ENCODE measurements at regions not wholly inside any gene's neighbourhood (a gene's known extent, or its start where the extent isn't known, plus 50 kb on each side); places are given as distances from the start of the nearest gene placed in this dataset.
"Not testable (repeated sequence)": the region's sequence is repeated elsewhere in the genome, so short reads cannot be mapped to it uniquely, and the experiment has no call there.

- Histone ChIP-seq H3K36me3 (ENCODE audit: control insufficient read depth in 4 of 4, insufficient read depth in 4 of 4, low read length in 3 of 4) (no peaks in the 10 kb centered on the region), H3K9me3 (ENCODE audit: control extremely low read depth in 1 of 5, control insufficient read depth in 4 of 5, insufficient read depth in 2 of 5, low read depth in 1 of 5, low read length in 4 of 5) (no peaks in the 10 kb centered on the region), H3K27me3 (replicated peaks in 2 of 5; ENCODE audit: control insufficient read depth in 4 of 5, insufficient read depth in 5 of 5, low read length in 4 of 5) (peaks cover 23 to 39% (median 36%) of the 10 kb centered on the region in 5 experiments), H3K4me3 (ENCODE audit: control insufficient read depth in 1 of 7, extremely low read depth in 1 of 7, insufficient read depth in 4 of 7, low read depth in 2 of 7, low read length in 6 of 7) (no peak overlapping the region), H3K27ac (ENCODE audit: insufficient read depth in 1 of 2, low read depth in 1 of 2, low read length in 2 of 2, poor library complexity in 1 of 2, severe bottlenecking in 2 of 2) (no peak overlapping the region), H3K4me1 (ENCODE audit: control extremely low read depth in 1 of 4, control insufficient read depth in 4 of 4, insufficient read depth in 4 of 4, low read length in 3 of 4) (peaks cover 0 to 4% (median 0%) of the 10 kb centered on the region in 4 experiments)
- ChIA-PET CTCF (no interaction called here), POLR2A (no interaction called here)
- WGBS (ENCODE audit: insufficient coverage), result 100% methylated on average over 1 of the region's 1 CpG
- DNase-seq, result no peak
Measured at GRCh38 chr1:228653748-228654147, 81.5 kb upstream of the RHOU start.

GRCh38 chr1:228655796-228656394, 79.4 kb upstream of the RHOU start:
- H3K27me3 ChIP-seq (replicated peaks in 2 of 5; ENCODE audit: control insufficient read depth in 4 of 5, insufficient read depth in 5 of 5, low read length in 4 of 5), result peaks cover 9 to 24% (median 15%) of the 10 kb centered on the region in 5 experiments
- CTCF ChIA-PET, result interaction anchor here (1.6 kb wide), 1 partner anchor 599 kb away, joined by 5 read pairs; no protein-coding TSS in a partner anchor
- H3K4me3 ChIP-seq (ENCODE audit: control insufficient read depth in 1 of 7, extremely low read depth in 1 of 7, insufficient read depth in 4 of 7, low read depth in 2 of 7, low read length in 6 of 7), result no peak overlapping the region
- no peaks in the 10 kb centered on the region for H3K9me3 ChIP-seq (ENCODE audit: control extremely low read depth in 1 of 5, control insufficient read depth in 4 of 5, insufficient read depth in 2 of 5, low read depth in 1 of 5, low read length in 4 of 5)
- H3K27ac ChIP-seq (ENCODE audit: insufficient read depth in 1 of 2, low read depth in 1 of 2, low read length in 2 of 2, poor library complexity in 1 of 2, severe bottlenecking in 2 of 2), result no peak overlapping the region
- DNase-seq, result no peak
- POLR2A ChIA-PET, result no interaction called here
- no CpG with 5 or more reads among the region's 3 CpGs for WGBS (ENCODE audit: insufficient coverage)
- no peaks in the 10 kb centered on the region for H3K36me3 ChIP-seq (ENCODE audit: control insufficient read depth in 4 of 4, insufficient read depth in 4 of 4, low read length in 3 of 4)
- H3K4me1 ChIP-seq (ENCODE audit: control extremely low read depth in 1 of 4, control insufficient read depth in 4 of 4, insufficient read depth in 4 of 4, low read length in 3 of 4), result no peaks in the 10 kb centered on the region

GRCh38 chr1:228662007-228662689, 73.1 kb upstream of the RHOU start:
- not testable (repeated sequence) for DNase-seq

DNA sequence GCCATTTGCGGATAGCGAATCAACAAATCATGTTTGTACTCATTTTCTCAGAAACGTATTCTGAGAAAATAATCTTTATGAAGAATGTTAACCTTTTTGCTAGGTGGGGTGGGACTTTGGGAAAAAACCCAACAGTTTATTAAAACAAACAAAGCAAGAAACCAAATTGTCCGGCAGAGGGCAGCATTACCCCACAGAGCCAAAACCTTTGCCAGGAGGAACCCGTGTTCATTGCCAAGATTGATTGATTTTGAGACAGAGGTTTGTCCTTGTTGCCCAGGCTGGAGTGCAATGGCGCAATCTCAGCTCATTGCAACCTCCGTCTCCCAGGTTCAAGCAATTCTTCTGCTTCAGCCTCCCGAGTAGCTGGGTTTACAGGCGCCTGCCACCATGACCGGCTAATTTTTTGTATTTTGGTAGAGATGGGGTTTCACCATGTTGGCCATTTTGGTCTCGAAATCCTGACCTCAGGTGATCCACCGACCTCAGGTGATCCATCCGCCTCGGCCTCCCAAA, 70.8 kb upstream of the RHOU start:
- POLR2A ChIA-PET, result no interaction called here
- H3K9me3 ChIP-seq (ENCODE audit: control extremely low read depth in 1 of 5, control insufficient read depth in 4 of 5, insufficient read depth in 2 of 5, low read depth in 1 of 5, low read length in 4 of 5), result no peaks in the 10 kb centered on the region
- WGBS (ENCODE audit: insufficient coverage), result 5% methylated on average over 4 of the region's 14 CpGs
- peaks cover 0 to 9% (median 4%) of the 10 kb centered on the region in 4 experiments for H3K4me1 ChIP-seq (ENCODE audit: control extremely low read depth in 1 of 4, control insufficient read depth in 4 of 4, insufficient read depth in 4 of 4, low read length in 3 of 4)
- H3K27me3 ChIP-seq (replicated peaks in 2 of 5; ENCODE audit: control insufficient read depth in 4 of 5, insufficient read depth in 5 of 5, low read length in 4 of 5), result peaks cover 0 to 7% (median 0%) of the 10 kb centered on the region in 5 experiments
- H3K4me3 ChIP-seq (ENCODE audit: control insufficient read depth in 1 of 7, extremely low read depth in 1 of 7, insufficient read depth in 4 of 7, low read depth in 2 of 7, low read length in 6 of 7), result no peak overlapping the region
- no peak overlapping the region for H3K27ac ChIP-seq (ENCODE audit: insufficient read depth in 1 of 2, low read depth in 1 of 2, low read length in 2 of 2, poor library complexity in 1 of 2, severe bottlenecking in 2 of 2)
- DNase-seq, result peak; percentile 72 to 85 (median 74)
- no peaks in the 10 kb centered on the region for H3K36me3 ChIP-seq (ENCODE audit: control insufficient read depth in 4 of 4, insufficient read depth in 4 of 4, low read length in 3 of 4)
- CTCF ChIA-PET, result interaction anchor here (0.8 to 9.5 kb wide), 10 partner anchors 13 to 830 kb away, joined by 3 to 79 read pairs (median 6); no protein-coding TSS in a partner anchor

More at GRCh38 chr1:228662007-228662689, 73.1 kb upstream of the RHOU start:
- H3K27me3 ChIP-seq (replicated peaks in 2 of 5; ENCODE audit: control insufficient read depth in 4 of 5, insufficient read depth in 5 of 5, low read length in 4 of 5); POLR2A ChIA-PET; H3K27ac ChIP-seq (ENCODE audit: insufficient read depth in 1 of 2, low read depth in 1 of 2, low read length in 2 of 2, poor library complexity in 1 of 2, severe bottlenecking in 2 of 2); H3K4me3 ChIP-seq (ENCODE audit: control insufficient read depth in 1 of 7, extremely low read depth in 1 of 7, insufficient read depth in 4 of 7, low read depth in 2 of 7, low read length in 6 of 7); H3K9me3 ChIP-seq (ENCODE audit: control extremely low read depth in 1 of 5, control insufficient read depth in 4 of 5, insufficient read depth in 2 of 5, low read depth in 1 of 5, low read length in 4 of 5); H3K36me3 ChIP-seq (ENCODE audit: control insufficient read depth in 4 of 4, insufficient read depth in 4 of 4, low read length in 3 of 4); H3K4me1 ChIP-seq (ENCODE audit: control extremely low read depth in 1 of 4, control insufficient read depth in 4 of 4, insufficient read depth in 4 of 4, low read length in 3 of 4): not testable (repeated sequence)
- 100% methylated on average over 4 of the region's 5 CpGs for WGBS (ENCODE audit: insufficient coverage)
- CTCF ChIA-PET, result interaction anchor here (1.2 to 9.5 kb wide), 3 partner anchors 15 to 594 kb away, joined by 3 to 79 read pairs (median 67); no protein-coding TSS in a partner anchor

GRCh38 chr1:228666686-228667623, 68.3 kb upstream of the RHOU start:
- Histone ChIP-seq H3K9me3 (ENCODE audit: control extremely low read depth in 1 of 5, control insufficient read depth in 4 of 5, insufficient read depth in 2 of 5, low read depth in 1 of 5, low read length in 4 of 5) (no peaks in the 10 kb centered on the region), H3K27me3 (replicated peaks in 2 of 5; ENCODE audit: control insufficient read depth in 4 of 5, insufficient read depth in 5 of 5, low read length in 4 of 5) (peaks cover 0 to 7% (median 0%) of the 10 kb centered on the region in 5 experiments), H3K27ac (ENCODE audit: insufficient read depth in 1 of 2, low read depth in 1 of 2, low read length in 2 of 2, poor library complexity in 1 of 2, severe bottlenecking in 2 of 2) (no peak overlapping the region), H3K4me1 (ENCODE audit: control extremely low read depth in 1 of 4, control insufficient read depth in 4 of 4, insufficient read depth in 4 of 4, low read length in 3 of 4) (peaks cover 0 to 9% (median 4%) of the 10 kb centered on the region in 4 experiments), H3K36me3 (ENCODE audit: control insufficient read depth in 4 of 4, insufficient read depth in 4 of 4, low read length in 3 of 4) (no peaks in the 10 kb centered on the region), H3K4me3 (ENCODE audit: control insufficient read depth in 1 of 7, extremely low read depth in 1 of 7, insufficient read depth in 4 of 7, low read depth in 2 of 7, low read length in 6 of 7) (no peak overlapping the region)
- DNase-seq, result no peak
- POLR2A ChIA-PET, result no interaction called here
- WGBS (ENCODE audit: insufficient coverage), result 89% methylated on average over 4 of the region's 6 CpGs
- CTCF ChIA-PET, result interaction anchor here (1.0 to 9.5 kb wide), 3 partner anchors 561 to 786 kb away, joined by 4 to 79 read pairs (median 67); no protein-coding TSS in a partner anchor

GRCh38 chr1:228668553-228669241, 66.6 kb upstream of the RHOU start:
- Histone ChIP-seq H3K9me3 (ENCODE audit: control extremely low read depth in 1 of 5, control insufficient read depth in 4 of 5, insufficient read depth in 2 of 5, low read depth in 1 of 5, low read length in 4 of 5) (no peaks in the 10 kb centered on the region), H3K27ac (ENCODE audit: insufficient read depth in 1 of 2, low read depth in 1 of 2, low read length in 2 of 2, poor library complexity in 1 of 2, severe bottlenecking in 2 of 2) (no peak overlapping the region), H3K4me3 (ENCODE audit: control insufficient read depth in 1 of 7, extremely low read depth in 1 of 7, insufficient read depth in 4 of 7, low read depth in 2 of 7, low read length in 6 of 7) (no peak overlapping the region), H3K36me3 (ENCODE audit: control insufficient read depth in 4 of 4, insufficient read depth in 4 of 4, low read length in 3 of 4) (no peaks in the 10 kb centered on the region), H3K4me1 (ENCODE audit: control extremely low read depth in 1 of 4, control insufficient read depth in 4 of 4, insufficient read depth in 4 of 4, low read length in 3 of 4) (peaks cover 0 to 9% (median 4%) of the 10 kb centered on the region in 4 experiments), H3K27me3 (replicated peaks in 2 of 5; ENCODE audit: control insufficient read depth in 4 of 5, insufficient read depth in 5 of 5, low read length in 4 of 5) (peaks cover 0 to 4% (median 0%) of the 10 kb centered on the region in 5 experiments)
- POLR2A ChIA-PET, result interaction anchor here (0.6 kb wide), 1 partner anchor 694 kb away, joined by 3 read pairs; no protein-coding TSS in a partner anchor
- WGBS (ENCODE audit: insufficient coverage), result 97% methylated on average over 4 of the region's 5 CpGs
- CTCF ChIA-PET, result interaction anchor here (1.0 to 9.5 kb wide), 8 partner anchors 10 to 812 kb away, joined by 3 to 79 read pairs (median 4); no protein-coding TSS in a partner anchor
- DNase-seq, result no peak
